K562 (cell line): ENCODE measurements at regions not wholly inside any gene's neighbourhood (a gene's known extent, or its start where the extent isn't known, plus 50 kb on each side); places are given as distances from the start of the nearest gene placed in this dataset.
A peak's percentile ranks its signal among the peaks of the same experiment; 100 is the strongest.

Experiments
- ARID1B ChIP-seq: fragments of 450-650 bp; IDR thresholded peaks from 2 replicates; pipeline ENCODE4 v1.6.1; 2016; ENCODE audit warnings: antibody characterized with exemption, mild to moderate bottlenecking, inconsistent platforms
- ARNT ChIP-seq, 2 experiments: fragments of 450-650 bp; IDR thresholded peaks; 2 replicates each; pipeline ENCODE4 v1.6.1; 2016; ENCODE audit warnings: mild to moderate bottlenecking in 1 of 2
- BRD4 ChIP-seq: fragments of 200-600 bp; sonication (generic); IDR thresholded peaks from 2 replicates; pipeline ENCODE4 v1.6.1; 2017; ENCODE audit warnings: inconsistent platforms
- ETS2 ChIP-seq: IDR thresholded peaks from 2 replicates; pipeline ENCODE4 v1.6.1; 2016; ENCODE audit warnings: borderline replicate concordance, missing genetic modification characterization, mild to moderate bottlenecking, moderate library complexity, missing compliant biosample characterization; ENCODE audit not compliant: poor library complexity, severe bottlenecking
- HLTF ChIP-seq: fragments of 450-650 bp; IDR thresholded peaks from 2 replicates; pipeline ENCODE4 v1.6.1; 2016
- JUN ChIP-seq, 2 experiments: sonication (generic) in 1 of 2; formaldehyde crosslinking in 1 of 2; IDR thresholded peaks; 2 replicates each; pipeline versions ENCODE4 v1.6.1 to v1.8.0; 2012 to 2022; ENCODE audit warnings: borderline replicate concordance in 2 of 2, mild to moderate bottlenecking in 2 of 2, improper control_type of control experiment in 1 of 2, low read depth in 1 of 2, low read length in 1 of 2, missing genetic modification reagents in 1 of 2
- KLF1 ChIP-seq: fragments of 450-650 bp; IDR thresholded peaks from 2 replicates; pipeline ENCODE4 v1.6.1; 2016; ENCODE audit warnings: missing genetic modification characterization, missing compliant biosample characterization
- KLF16 ChIP-seq: IDR thresholded peaks from 2 replicates; pipeline ENCODE4 v1.6.1; 2016; ENCODE audit warnings: antibody characterized with exemption
- MAFF ChIP-seq: IDR thresholded peaks from 2 replicates; pipeline ENCODE4 v1.6.1; 2012; ENCODE audit warnings: low read length, improper control_type of control experiment
- MAFK ChIP-seq: IDR thresholded peaks from 2 replicates; pipeline ENCODE4 v1.6.1; 2011; ENCODE audit warnings: low read length, improper control_type of control experiment
- MTA2 ChIP-seq: fragments of 450-650 bp; IDR thresholded peaks from 2 replicates; pipeline ENCODE4 v1.6.1; 2016; ENCODE audit warnings: low read depth
- NCOA2 ChIP-seq, 2 experiments: fragments of 450-650 bp; IDR thresholded peaks; 2 replicates each; pipeline ENCODE4 v1.6.1; 2018; ENCODE audit warnings: mild to moderate bottlenecking in 2 of 2, moderate library complexity in 1 of 2; ENCODE audit not compliant: partially characterized antibody in 2 of 2
- RCOR1 ChIP-seq, 2 experiments: IDR thresholded peaks; 2 replicates each; pipeline ENCODE4 v1.6.1; 2012; ENCODE audit warnings: low read depth in 2 of 2, low read length in 2 of 2, borderline replicate concordance in 1 of 2, improper control_type of control experiment in 1 of 2
- SIN3B ChIP-seq: fragments of 450-650 bp; IDR thresholded peaks from 2 replicates; pipeline ENCODE4 v1.6.1; 2017; ENCODE audit warnings: low read depth, mild to moderate bottlenecking, moderate library complexity
- SMARCA4 ChIP-seq: fragments of 450-650 bp; IDR thresholded peaks from 2 replicates; pipeline ENCODE4 v1.6.1; 2016
- SRSF3 ChIP-seq: fragments of 200-400 bp; formaldehyde crosslinking; IDR thresholded peaks from 2 replicates; pipeline ENCODE4 v1.6.1; 2016; ENCODE audit warnings: mild to moderate bottlenecking, low read length, moderate library complexity; ENCODE audit not compliant: insufficient read depth
- UBTF ChIP-seq, 2 experiments: IDR thresholded peaks; 2 replicates each; pipeline ENCODE4 v1.6.1; 2012; ENCODE audit warnings: improper control_type of control experiment in 2 of 2, low read depth in 2 of 2, low read length in 2 of 2, borderline replicate concordance in 1 of 2
- ZBTB7A ChIP-seq: IDR thresholded peaks from 2 replicates; pipeline ENCODE4 v1.6.1; 2011; ENCODE audit warnings: low read depth, mild to moderate bottlenecking, low read length, moderate library complexity, borderline replicate concordance; ENCODE audit not compliant: control insufficient read depth
- ZBTB8A ChIP-seq: fragments of 450-650 bp; IDR thresholded peaks from 2 replicates; pipeline ENCODE4 v1.6.1; 2018; ENCODE audit warnings: mild to moderate bottlenecking, moderate library complexity; ENCODE audit not compliant: partially characterized antibody
- ZNF212 ChIP-seq: fragments of 450-650 bp; formaldehyde crosslinking; IDR thresholded peaks from 2 replicates; pipeline ENCODE4 v1.4.0; 2020; ENCODE audit warnings: mild to moderate bottlenecking
- ZNF445 ChIP-seq: fragments of 250-450 bp; sonication (Bioruptor Pico); IDR thresholded peaks from 2 replicates; pipeline ENCODE4 v1.4.0; 2020; ENCODE audit warnings: low read depth, mild to moderate bottlenecking, moderate library complexity
- TF ChIP-seq, protein P1 (sequence below): sonication (generic); IDR thresholded peaks from 2 replicates; pipeline ENCODE4 v1.6.1; 2016
- TF ChIP-seq, protein P2 (sequence below): fragments of 250-450 bp; sonication (Bioruptor Pico); IDR thresholded peaks from 2 replicates; pipeline ENCODE4 v1.4.0; 2020; ENCODE audit warnings: mild to moderate bottlenecking
- TF ChIP-seq, protein P3 (sequence below): fragments of 450-650 bp; IDR thresholded peaks from 2 replicates; pipeline ENCODE4 v1.6.1; 2016; ENCODE audit warnings: mild to moderate bottlenecking

- TF ChIP-seq, protein P1, sequence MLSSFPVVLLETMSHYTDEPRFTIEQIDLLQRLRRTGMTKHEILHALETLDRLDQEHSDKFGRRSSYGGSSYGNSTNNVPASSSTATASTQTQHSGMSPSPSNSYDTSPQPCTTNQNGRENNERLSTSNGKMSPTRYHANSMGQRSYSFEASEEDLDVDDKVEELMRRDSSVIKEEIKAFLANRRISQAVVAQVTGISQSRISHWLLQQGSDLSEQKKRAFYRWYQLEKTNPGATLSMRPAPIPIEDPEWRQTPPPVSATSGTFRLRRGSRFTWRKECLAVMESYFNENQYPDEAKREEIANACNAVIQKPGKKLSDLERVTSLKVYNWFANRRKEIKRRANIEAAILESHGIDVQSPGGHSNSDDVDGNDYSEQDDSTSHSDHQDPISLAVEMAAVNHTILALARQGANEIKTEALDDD, result peak; percentile 59
- TF ChIP-seq, protein P2, sequence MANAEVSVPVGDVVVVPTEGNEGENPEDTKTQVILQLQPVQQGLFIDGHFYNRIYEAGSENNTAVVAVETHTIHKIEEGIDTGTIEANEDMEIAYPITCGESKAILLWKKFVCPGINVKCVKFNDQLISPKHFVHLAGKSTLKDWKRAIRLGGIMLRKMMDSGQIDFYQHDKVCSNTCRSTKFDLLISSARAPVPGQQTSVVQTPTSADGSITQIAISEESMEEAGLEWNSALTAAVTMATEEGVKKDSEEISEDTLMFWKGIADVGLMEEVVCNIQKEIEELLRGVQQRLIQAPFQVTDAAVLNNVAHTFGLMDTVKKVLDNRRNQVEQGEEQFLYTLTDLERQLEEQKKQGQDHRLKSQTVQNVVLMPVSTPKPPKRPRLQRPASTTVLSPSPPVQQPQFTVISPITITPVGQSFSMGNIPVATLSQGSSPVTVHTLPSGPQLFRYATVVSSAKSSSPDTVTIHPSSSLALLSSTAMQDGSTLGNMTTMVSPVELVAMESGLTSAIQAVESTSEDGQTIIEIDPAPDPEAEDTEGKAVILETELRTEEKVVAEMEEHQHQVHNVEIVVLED (CRISPR knock-in tag), result no peak
- no peak for TF ChIP-seq UBTF (IDR thresholded peaks at IDR 0.05; ENCODE audit: borderline replicate concordance in 1 of 2, low read depth in 2 of 2, low read length in 2 of 2)
- no peak for TF ChIP-seq ZNF212 (CRISPR knock-in tag)
- TF ChIP-seq SMARCA4, result peak; percentile 71
- no peak for TF ChIP-seq ZBTB7A
- TF ChIP-seq KLF1 (tag), result no peak
- TF ChIP-seq MAFF, result peak; percentile 51; the same call in 1 of the 2 replicates
- no peak for TF ChIP-seq ETS2 (tag)
- TF ChIP-seq ZBTB8A, result no peak
- no peak for TF ChIP-seq ZNF445 (CRISPR knock-in tag)
- peak; percentile 61; the same call in 1 of the 2 replicates for TF ChIP-seq MAFK
- TF ChIP-seq, protein P3, sequence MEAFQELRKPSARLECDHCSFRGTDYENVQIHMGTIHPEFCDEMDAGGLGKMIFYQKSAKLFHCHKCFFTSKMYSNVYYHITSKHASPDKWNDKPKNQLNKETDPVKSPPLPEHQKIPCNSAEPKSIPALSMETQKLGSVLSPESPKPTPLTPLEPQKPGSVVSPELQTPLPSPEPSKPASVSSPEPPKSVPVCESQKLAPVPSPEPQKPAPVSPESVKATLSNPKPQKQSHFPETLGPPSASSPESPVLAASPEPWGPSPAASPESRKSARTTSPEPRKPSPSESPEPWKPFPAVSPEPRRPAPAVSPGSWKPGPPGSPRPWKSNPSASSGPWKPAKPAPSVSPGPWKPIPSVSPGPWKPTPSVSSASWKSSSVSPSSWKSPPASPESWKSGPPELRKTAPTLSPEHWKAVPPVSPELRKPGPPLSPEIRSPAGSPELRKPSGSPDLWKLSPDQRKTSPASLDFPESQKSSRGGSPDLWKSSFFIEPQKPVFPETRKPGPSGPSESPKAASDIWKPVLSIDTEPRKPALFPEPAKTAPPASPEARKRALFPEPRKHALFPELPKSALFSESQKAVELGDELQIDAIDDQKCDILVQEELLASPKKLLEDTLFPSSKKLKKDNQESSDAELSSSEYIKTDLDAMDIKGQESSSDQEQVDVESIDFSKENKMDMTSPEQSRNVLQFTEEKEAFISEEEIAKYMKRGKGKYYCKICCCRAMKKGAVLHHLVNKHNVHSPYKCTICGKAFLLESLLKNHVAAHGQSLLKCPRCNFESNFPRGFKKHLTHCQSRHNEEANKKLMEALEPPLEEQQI, result 0 out of 2 replicates have a peak, but pooled peaks have one; percentile 39
- TF ChIP-seq NCOA2 (IDR thresholded peaks at IDR 0.05; ENCODE audit: partially characterized antibody in 2 of 2), result no peak
- no peak for TF ChIP-seq KLF16
- no peak for TF ChIP-seq SRSF3
- TF ChIP-seq ARNT (IDR thresholded peaks at IDR 0.05), result no peak
- TF ChIP-seq JUN (IDR thresholded peaks at IDR 0.05; ENCODE audit: borderline replicate concordance, low read depth, low read length), result peak; percentile 55; the same call in 1 of the 2 replicates
- TF ChIP-seq JUN (CRISPR knock-in tag; IDR thresholded peaks at IDR 0.05; ENCODE audit: borderline replicate concordance), result no peak
- TF ChIP-seq ARID1B, result peak; percentile 61
- TF ChIP-seq HLTF, result no peak
- 0 out of 4 replicates have a peak, but pooled peaks of 1 of the 2 experiments have one; percentile 19 for TF ChIP-seq RCOR1 (IDR thresholded peaks at IDR 0.05; ENCODE audit: borderline replicate concordance in 1 of 2, low read depth in 2 of 2, low read length in 2 of 2)
- no peak for TF ChIP-seq BRD4
- no peak for TF ChIP-seq MTA2
- TF ChIP-seq SIN3B, result no peak
Observed at GRCh38 chr4:122285285-122285684, 93.5 kb upstream of the ADAD1 start (continued).
